ENCODE measurements at regions not wholly inside any gene's neighbourhood (a gene's known extent, or its start where the extent isn't known, plus 50 kb on each side); places are given as distances from the start of the nearest gene placed in this dataset.
A peak's percentile ranks its signal among the peaks of the same experiment; 100 is the strongest.

- Mint-ChIP-seq H3K9me3 (ENCODE audit: unreplicated experiment) (no peaks in the 10 kb centered on the region), H3K27me3 (ENCODE audit: unreplicated experiment) (peaks cover 1% of the 10 kb centered on the region), H3K4me3 (ENCODE audit: unreplicated experiment) (no peak overlapping the region), H3K4me1 (ENCODE audit: unreplicated experiment) (peaks cover 57% of the 10 kb centered on the region), H3K27ac (ENCODE audit: unreplicated experiment) (peak overlapping the region; percentile 8), H3K36me3 (ENCODE audit: low read depth, unreplicated experiment) (no peaks in the 10 kb centered on the region)
- no peak for TF ChIP-seq CTCF (IDR thresholded peaks at IDR 0.05; ENCODE audit: unreplicated experiment)
- DNase-seq (ENCODE audit: low spot score): no peak
These were observed 50.3 kb upstream of the TARBP1 start for GRCh38 chr1:234529095-234529949.
